ENCODE measurements at regions not wholly inside any gene's neighbourhood (a gene's known extent, or its start where the extent isn't known, plus 50 kb on each side); places are given as distances from the start of the nearest gene placed in this dataset.

DNA sequence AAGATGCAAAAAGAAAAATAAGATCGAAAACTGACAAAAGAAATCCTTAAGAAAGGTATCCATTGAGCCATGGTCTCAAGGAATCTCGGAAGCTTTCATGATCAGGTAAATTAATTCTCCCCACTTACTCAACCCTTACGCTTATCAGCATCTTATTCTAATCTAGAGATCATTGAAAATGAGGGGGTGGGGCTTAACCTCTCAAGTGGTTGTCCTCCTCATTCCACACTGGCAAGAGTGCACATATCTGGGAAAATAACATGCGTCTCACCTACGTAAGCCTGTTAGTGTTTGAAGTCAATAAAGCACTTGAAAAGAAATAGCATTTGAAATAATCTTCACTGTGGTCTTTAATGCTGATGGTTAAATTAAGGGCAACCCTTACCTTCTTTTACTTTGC is 82.5 kb upstream of the NEUROD1 start:
- TF ChIP-seq, protein P1, sequence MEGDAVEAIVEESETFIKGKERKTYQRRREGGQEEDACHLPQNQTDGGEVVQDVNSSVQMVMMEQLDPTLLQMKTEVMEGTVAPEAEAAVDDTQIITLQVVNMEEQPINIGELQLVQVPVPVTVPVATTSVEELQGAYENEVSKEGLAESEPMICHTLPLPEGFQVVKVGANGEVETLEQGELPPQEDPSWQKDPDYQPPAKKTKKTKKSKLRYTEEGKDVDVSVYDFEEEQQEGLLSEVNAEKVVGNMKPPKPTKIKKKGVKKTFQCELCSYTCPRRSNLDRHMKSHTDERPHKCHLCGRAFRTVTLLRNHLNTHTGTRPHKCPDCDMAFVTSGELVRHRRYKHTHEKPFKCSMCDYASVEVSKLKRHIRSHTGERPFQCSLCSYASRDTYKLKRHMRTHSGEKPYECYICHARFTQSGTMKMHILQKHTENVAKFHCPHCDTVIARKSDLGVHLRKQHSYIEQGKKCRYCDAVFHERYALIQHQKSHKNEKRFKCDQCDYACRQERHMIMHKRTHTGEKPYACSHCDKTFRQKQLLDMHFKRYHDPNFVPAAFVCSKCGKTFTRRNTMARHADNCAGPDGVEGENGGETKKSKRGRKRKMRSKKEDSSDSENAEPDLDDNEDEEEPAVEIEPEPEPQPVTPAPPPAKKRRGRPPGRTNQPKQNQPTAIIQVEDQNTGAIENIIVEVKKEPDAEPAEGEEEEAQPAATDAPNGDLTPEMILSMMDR (IDR thresholded peaks at IDR 0.05): no peak
- TF ChIP-seq POLR2A (IDR thresholded peaks at IDR 0.05): no peak
